ENCODE measurements at regions not wholly inside any gene's neighbourhood (a gene's known extent, or its start where the extent isn't known, plus 50 kb on each side); places are given as distances from the start of the nearest gene placed in this dataset.

DNA sequence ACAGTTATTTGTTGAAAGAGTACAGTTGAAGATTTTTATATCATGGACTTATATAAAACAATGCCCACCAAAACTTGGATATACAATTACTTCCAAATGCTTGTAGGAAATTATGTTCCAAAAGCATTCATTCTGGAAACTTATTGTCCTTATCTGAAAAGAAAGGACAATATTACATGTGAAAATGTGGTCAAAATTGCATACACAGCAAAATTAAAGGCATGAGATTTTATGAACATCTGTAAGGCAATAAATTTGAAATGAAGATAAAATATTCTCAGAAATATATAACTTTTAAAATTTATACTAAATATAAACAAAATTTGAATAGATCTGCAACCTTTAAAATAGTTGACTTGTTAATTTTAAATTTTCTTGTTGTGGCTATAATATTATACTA lies 1173.8 kb downstream of the NLGN4X start:
- no peak for DNase-seq

- DNase-seq = no peak
Measured at GRCh38 chrX:5051831-5052491, 1176.7 kb downstream of the NLGN4X start.

- no peak for DNase-seq
Measured at GRCh38 chrX:5042563-5042962, 1186.1 kb downstream of the NLGN4X start.

DNA sequence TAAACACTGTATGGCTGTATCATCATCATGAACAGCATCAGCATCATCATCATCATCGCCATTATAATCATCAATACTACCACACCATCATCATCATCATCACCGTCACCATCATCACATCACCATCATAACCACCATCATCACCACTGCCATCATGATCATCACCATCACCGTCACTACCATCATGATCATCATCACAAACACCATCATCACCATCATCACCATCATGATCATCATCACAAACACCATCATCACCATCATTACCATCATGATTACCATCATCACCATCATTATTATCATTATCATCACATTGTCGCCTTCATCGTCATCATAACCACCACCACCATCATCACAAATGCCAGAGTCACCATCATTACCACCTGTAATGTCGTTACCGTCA lies 1196.9 kb downstream of the NLGN4X start:
- DNase-seq = no peak

DNA sequence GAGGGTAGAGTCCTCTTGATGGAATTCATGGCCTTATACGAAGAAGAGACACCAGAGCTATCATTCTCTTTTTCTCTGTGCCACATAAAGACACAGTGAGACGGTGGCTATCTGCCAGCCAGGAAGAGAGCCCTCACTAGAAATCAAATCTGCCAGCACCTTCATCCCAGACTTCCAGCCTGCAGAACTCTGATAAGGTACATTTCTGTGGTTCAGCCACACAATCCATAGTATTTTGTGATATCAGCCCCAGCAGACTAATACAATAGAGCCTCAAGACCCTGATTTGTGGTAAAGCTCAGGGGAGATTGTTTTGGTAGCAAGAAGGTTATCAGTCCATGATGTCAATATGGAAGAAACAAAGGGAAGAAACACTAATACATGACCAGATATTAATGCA lies 1213.2 kb downstream of the NLGN4X start:
- no peak for DNase-seq

DNA sequence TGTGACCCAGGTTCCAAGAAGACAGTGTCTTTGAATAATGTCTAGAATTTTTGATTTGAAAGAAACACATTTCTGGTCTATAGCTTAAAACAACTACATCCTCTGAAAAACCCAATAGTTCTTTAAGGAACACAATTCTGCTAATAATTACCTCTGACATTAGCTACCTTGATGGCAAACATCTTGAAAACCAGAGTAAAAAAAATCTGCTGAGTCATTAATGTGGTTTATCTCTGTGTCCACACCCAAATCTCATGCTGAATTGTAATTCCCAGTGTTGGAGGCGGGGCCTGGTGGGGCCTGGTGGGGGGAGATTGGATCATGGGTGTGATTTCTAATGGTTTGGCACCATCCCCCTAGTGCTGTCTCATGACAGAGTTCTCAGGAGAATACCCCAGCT lies 1233.8 kb downstream of the NLGN4X start:
- no peak for DNase-seq

DNA sequence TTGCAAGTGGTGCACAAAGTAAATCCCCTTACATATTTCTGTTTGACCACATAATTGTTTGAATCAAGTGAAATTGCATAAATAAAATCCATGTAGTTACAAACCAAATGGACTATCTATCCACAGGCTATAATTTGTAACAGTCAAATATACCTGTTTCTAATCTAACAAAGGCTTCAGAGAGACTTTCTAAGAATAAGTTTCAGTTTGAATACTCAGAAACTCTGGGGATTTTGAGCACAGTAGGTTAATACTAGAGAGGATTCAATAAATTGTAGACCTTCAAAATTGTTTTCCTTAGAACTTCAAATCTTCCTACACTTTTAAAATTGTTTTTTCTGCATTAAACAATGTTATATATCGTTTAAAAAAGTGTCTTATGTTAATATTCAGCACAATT lies 1250.1 kb downstream of the NLGN4X start:
- no peak for DNase-seq

- no peak for DNase-seq
Measured at GRCh38 chrX:4971646-4972045, 1257.0 kb downstream of the NLGN4X start.

- DNase-seq = no peak
Measured at GRCh38 chrX:4964112-4964511, 1250.7 kb upstream of the PRKX start.

- DNase-seq = no peak
Measured at GRCh38 chrX:4963432-4963831, 1250.0 kb upstream of the PRKX start.

- DNase-seq = no peak
Measured at GRCh38 chrX:4944767-4945166, 1231.3 kb upstream of the PRKX start.

GRCh38 chrX:4936315-4936714 lies 1222.9 kb upstream of the PRKX start:
- no peak for DNase-seq

DNA sequence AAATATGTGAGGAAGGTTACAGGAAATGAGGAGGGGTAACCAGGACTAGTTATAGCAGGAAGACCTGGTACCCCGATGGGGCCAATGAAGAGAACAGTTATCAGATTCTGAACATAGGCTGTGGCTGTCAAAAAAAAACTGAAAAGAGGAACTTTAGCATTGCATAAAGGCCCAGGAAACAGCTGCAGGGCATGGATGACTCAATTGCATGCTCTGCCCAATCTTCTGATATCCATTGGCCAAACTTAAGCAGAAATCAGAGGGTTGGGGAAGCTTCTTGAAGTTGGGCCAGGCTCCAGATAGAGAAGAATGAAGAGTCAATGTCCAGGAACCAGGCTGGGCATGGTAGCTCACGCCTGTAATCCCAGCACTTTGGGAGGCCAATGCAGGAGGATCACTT lies 1222.4 kb upstream of the PRKX start:
- DNase-seq = no peak

- DNase-seq = no peak
Measured at GRCh38 chrX:4935401-4935800, 1222.0 kb upstream of the PRKX start.

- DNase-seq = no peak
Measured at GRCh38 chrX:4932790-4933189, 1219.3 kb upstream of the PRKX start.

- no peak for DNase-seq
Measured at GRCh38 chrX:4930426-4930825, 1217.0 kb upstream of the PRKX start.

DNA sequence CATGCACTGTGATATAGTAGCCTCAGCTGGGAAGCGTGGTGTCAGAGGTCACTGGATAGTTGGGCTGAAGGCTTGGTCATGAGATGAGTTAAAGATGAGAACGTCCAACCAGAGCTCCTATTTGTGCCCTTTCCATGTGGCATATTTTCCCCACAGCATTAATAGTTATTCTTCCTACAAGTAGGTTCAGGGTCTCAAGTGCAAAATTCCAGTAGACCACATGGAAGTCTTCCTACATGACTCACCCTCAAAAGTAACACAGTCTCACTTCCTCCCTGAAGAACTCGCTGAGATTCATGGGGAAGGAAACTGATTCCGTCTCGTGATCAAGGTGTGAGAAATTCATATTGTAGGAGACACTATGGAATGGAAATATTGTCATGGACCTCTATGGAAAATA lies 1212.5 kb upstream of the PRKX start:
- no peak for DNase-seq

GRCh38 chrX:4909348-4909747 lies 1195.9 kb upstream of the PRKX start:
- no peak for DNase-seq

DNA sequence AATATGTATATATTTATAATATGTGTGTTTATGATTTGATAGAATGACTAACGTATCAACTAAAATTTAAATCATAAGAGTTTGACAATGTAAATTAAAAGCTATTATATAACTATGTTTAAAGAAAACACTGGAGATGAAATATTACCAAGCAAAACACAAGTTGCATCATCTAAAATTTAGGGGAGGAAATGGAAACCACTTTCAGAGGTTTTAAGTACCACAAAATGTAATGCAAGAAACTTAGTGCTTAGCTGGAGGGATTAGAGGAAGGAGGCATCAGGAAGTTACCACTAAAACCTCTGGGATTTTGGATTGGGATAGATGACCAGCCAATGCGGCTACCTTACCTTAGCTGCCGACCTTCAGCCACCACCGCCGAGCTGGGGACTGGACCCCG lies 1192.1 kb upstream of the PRKX start:
- no peak for DNase-seq

DNA sequence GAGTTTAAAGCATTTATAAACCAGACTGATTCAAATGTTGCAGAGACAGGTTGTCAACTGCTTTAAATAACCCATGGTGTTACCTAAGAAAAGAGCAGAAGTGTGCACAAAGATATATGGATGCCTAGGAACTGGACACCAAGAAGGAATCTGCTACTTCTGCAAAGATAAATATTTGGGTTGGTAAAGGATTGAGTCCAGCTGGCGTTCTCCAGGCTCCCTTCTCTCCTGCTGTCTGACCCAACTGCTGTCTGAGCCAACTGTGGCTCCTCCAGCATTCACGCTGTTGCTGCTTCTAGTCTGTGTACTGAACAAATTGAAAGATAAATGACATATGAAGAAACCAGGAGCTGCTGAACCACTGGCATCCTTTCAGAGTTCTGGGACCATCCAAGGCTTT lies 1167.8 kb upstream of the PRKX start:
- no peak for DNase-seq

GRCh38 chrX:4878640-4879039 lies 1165.2 kb upstream of the PRKX start:
- DNase-seq = no peak

DNA sequence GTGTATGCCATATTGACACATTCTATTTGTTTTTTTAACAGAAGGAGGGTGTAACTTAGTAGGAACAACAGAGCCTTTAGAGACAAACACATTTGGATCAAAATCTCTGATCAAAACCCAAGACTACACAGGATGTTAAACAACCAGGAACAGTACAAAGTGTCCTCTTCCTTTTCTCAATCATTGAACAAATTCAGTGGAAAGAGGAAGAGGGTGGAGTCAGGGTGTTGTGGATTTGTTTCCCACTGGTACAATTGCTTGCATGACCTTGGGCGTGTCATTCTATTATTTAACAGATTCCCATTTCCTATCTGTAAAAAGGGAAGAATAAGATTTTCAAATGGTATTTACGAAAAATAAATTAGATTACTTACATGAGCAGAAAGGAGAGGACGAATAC lies 1162.8 kb upstream of the PRKX start:
- DNase-seq = no peak

DNA sequence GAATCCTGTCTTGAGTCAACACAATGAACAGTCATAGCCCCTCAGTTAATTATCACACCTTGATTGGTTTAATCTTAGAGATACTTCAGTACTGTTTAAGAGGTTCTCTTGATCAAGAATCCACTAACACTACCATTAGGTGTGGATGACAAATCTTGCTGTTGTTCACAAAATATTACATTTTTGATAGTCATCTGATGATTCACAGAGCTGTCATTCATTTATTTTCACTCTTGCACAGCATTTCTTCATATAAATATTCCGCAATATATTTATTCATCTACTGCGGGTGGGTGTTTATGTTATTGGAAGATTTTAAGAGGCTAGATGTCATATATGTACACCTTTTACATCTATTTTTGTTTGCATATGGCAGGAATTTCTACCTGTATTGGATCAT lies 1138.1 kb upstream of the PRKX start:
- no peak for DNase-seq

GRCh38 chrX:4850312-4850711 lies 1136.9 kb upstream of the PRKX start:
- DNase-seq = no peak

DNA sequence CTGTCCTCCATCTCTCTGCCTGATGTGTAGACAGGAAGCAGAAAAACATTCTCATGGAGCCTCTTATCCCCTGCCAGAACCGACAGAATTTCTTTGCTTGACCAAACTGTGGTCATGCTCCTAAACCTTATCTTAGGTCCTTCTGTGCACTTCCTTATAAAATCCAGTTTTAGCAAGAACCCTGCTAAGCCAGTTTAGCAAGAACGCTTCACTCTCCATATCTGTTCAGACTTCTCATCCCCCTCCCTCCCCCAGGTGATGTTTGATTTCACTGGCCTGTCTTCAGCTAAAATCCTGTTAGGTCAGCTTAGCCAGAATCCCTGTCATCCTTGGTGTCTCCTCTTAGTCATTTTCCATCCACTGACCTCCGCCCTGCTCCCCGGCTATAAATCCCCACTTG lies 1130.9 kb upstream of the PRKX start:
- DNase-seq = no peak
